ENCODE measurements at regions not wholly inside any gene's neighbourhood (a gene's known extent, or its start where the extent isn't known, plus 50 kb on each side); places are given as distances from the start of the nearest gene placed in this dataset.

- Histone ChIP-seq H2AFZ (no peak overlapping the region), H4K20me1 (ENCODE audit: insufficient read depth, poor library complexity, severe bottlenecking) (no peaks in the 10 kb centered on the region), H3K9me3 (ENCODE audit: low read depth) (no peaks in the 10 kb centered on the region), H3K27ac (no peak overlapping the region), H3K27me3 (no peaks in the 10 kb centered on the region), H3K79me2 (no peaks in the 10 kb centered on the region), H3K4me1 (ENCODE audit: insufficient read depth) (no peaks in the 10 kb centered on the region), H3K4me2 (no peak overlapping the region), H3K9me2 (replicated peaks; ENCODE audit: insufficient read depth) (no peaks in the 10 kb centered on the region), H3K36me3 (replicated peaks; ENCODE audit: insufficient read depth, low read depth) (no peaks in the 10 kb centered on the region), H3K4me3 (no peak overlapping the region)
- no peak for DNase-seq (ENCODE audit: low spot score)
- 82% methylated on average over 6 of the region's 6 CpGs for WGBS (ENCODE audit: low lambda C conversion rate, missing lambda C conversion rate)
- no peak for TF ChIP-seq EZH2 (IDR thresholded peaks at IDR 0.05; ENCODE audit: borderline replicate concordance)
- no peak for TF ChIP-seq CTCF (IDR thresholded peaks at IDR 0.05; ENCODE audit: poor library complexity)
- no peak for TF ChIP-seq EZH2phosphoT487 (IDR thresholded peaks at IDR 0.05; ENCODE audit: low read depth, severe bottlenecking, unreplicated experiment)
These were observed 90.4 kb downstream of the PALM2AKAP2 start for GRCh38 chr9:109870365-109870764.

GRCh38 chr9:109872901-109873300 is 92.9 kb downstream of the PALM2AKAP2 start:
- Histone ChIP-seq H4K20me1 (ENCODE audit: insufficient read depth, poor library complexity, severe bottlenecking) (no peaks in the 10 kb centered on the region), H3K79me2 (no peaks in the 10 kb centered on the region), H3K4me3 (no peak overlapping the region), H3K4me1 (ENCODE audit: insufficient read depth) (no peaks in the 10 kb centered on the region), H3K27ac (no peak overlapping the region), H3K4me2 (no peak overlapping the region), H2AFZ (no peak overlapping the region), H3K27me3 (no peaks in the 10 kb centered on the region), H3K9me2 (replicated peaks; ENCODE audit: insufficient read depth) (no peaks in the 10 kb centered on the region), H3K9me3 (ENCODE audit: low read depth) (no peaks in the 10 kb centered on the region), H3K36me3 (replicated peaks; ENCODE audit: insufficient read depth, low read depth) (no peaks in the 10 kb centered on the region)
- no peak for DNase-seq (ENCODE audit: low spot score)
- TF ChIP-seq EZH2phosphoT487 (IDR thresholded peaks at IDR 0.05; ENCODE audit: low read depth, severe bottlenecking, unreplicated experiment) (no peak), EZH2 (IDR thresholded peaks at IDR 0.05; ENCODE audit: borderline replicate concordance) (no peak), CTCF (IDR thresholded peaks at IDR 0.05; ENCODE audit: poor library complexity) (no peak)
- 99% methylated on average over 4 of the region's 4 CpGs for WGBS (ENCODE audit: low lambda C conversion rate, missing lambda C conversion rate)

GRCh38 chr9:109875495-109876129 is 95.6 kb downstream of the PALM2AKAP2 start:
- Histone ChIP-seq H3K27me3 (no peaks in the 10 kb centered on the region), H3K36me3 (replicated peaks; ENCODE audit: insufficient read depth, low read depth) (no peaks in the 10 kb centered on the region), H3K9me2 (replicated peaks; ENCODE audit: insufficient read depth) (no peaks in the 10 kb centered on the region), H3K4me3 (no peak overlapping the region), H3K4me1 (ENCODE audit: insufficient read depth) (no peaks in the 10 kb centered on the region), H2AFZ (no peak overlapping the region), H3K79me2 (no peaks in the 10 kb centered on the region), H4K20me1 (ENCODE audit: insufficient read depth, poor library complexity, severe bottlenecking) (no peaks in the 10 kb centered on the region), H3K27ac (no peak overlapping the region), H3K4me2 (no peak overlapping the region), H3K9me3 (ENCODE audit: low read depth) (no peaks in the 10 kb centered on the region)
- WGBS (ENCODE audit: low lambda C conversion rate, missing lambda C conversion rate): 60% methylated on average over 4 of the region's 4 CpGs
- no peak for DNase-seq (ENCODE audit: low spot score)
- no peak for TF ChIP-seq EZH2phosphoT487 (IDR thresholded peaks at IDR 0.05; ENCODE audit: low read depth, severe bottlenecking, unreplicated experiment)
- no peak for TF ChIP-seq CTCF (IDR thresholded peaks at IDR 0.05; ENCODE audit: poor library complexity)
- no peak for TF ChIP-seq EZH2 (IDR thresholded peaks at IDR 0.05; ENCODE audit: borderline replicate concordance)

Data from hepatocyte (in vitro differentiated cells).